ENCODE measurements at regions not wholly inside any gene's neighbourhood (a gene's known extent, or its start where the extent isn't known, plus 50 kb on each side); places are given as distances from the start of the nearest gene placed in this dataset.

DNA sequence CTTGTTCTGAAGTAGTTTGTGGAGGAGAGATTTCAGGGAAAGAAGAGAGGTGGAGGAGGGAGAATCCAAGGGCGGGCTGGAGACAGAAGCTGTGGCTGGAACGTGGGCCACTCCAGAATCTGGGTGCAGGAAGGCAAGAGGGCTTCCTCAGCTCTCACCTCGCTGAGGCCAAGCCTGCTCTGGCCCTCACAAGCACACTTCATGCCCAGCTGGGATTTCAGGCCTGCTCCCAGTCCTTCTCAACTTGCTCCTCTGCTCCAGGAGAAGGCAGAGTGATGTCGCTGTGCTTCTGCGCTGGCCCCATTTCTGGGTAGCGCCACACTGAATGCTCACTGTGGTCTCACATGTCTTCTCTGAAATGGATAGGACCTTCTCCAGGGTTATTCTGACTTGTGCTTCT is 328.8 kb downstream of the FGF9 start:
- no peak for DNase-seq
- Histone ChIP-seq H3K36me3 (ENCODE audit: control insufficient read depth in 3 of 3, insufficient read depth in 2 of 3, low read depth in 1 of 3, low read length in 3 of 3) (no peaks in the 10 kb centered on the region), H3K4me3 (ENCODE audit: low read depth in 1 of 3, low read length in 3 of 3) (no peak overlapping the region), H3K27me3 (ENCODE audit: control insufficient read depth in 3 of 3, insufficient read depth in 3 of 3, low read length in 3 of 3) (no peaks in the 10 kb centered on the region), H3K9me3 (ENCODE audit: control insufficient read depth in 2 of 2, insufficient read depth in 1 of 2, low read depth in 1 of 2, low read length in 1 of 2) (no peaks in the 10 kb centered on the region), H3K27ac (ENCODE audit: low read depth in 1 of 3, low read length in 2 of 3) (no peak overlapping the region), H3K4me1 (ENCODE audit: control insufficient read depth in 3 of 3, insufficient read depth in 2 of 3, low read depth in 1 of 3, low read length in 2 of 3) (no peaks in the 10 kb centered on the region)
- WGBS, 3 donors = 86 to 91% (median 91%) methylated on average over 6 of the region's 6 CpGs
- no peak for FAIRE-seq

DNA sequence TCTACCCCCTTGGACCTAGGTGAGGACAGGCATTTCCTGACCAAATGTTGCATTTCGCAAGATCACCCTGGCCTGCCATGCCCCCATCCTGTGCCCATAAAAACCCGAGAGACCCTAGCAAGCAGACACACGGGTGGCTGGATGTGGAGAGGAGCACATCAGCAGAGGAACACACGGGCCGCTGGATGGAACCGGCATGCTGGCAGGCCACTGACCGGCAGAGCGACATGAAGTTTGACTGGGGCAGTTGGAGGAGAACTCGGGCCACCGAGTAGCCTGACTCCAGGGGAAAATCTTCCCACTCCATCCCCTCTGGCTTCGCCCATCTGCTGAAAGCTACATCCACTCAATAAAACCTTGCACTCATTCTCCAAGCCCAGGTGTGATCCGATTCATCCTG is 329.3 kb downstream of the FGF9 start:
- H3K27ac ChIP-seq (ENCODE audit: low read depth in 1 of 3, low read length in 2 of 3) = no peak overlapping the region
- no peaks in the 10 kb centered on the region for H3K27me3 ChIP-seq (ENCODE audit: control insufficient read depth in 3 of 3, insufficient read depth in 3 of 3, low read length in 3 of 3)
- no peaks in the 10 kb centered on the region for H3K9me3 ChIP-seq (ENCODE audit: control insufficient read depth in 2 of 2, insufficient read depth in 1 of 2, low read depth in 1 of 2, low read length in 1 of 2)
- no peak for DNase-seq
- FAIRE-seq = no peak
- no peak overlapping the region for H3K4me3 ChIP-seq (ENCODE audit: low read depth in 1 of 3, low read length in 3 of 3)
- H3K36me3 ChIP-seq (ENCODE audit: control insufficient read depth in 3 of 3, insufficient read depth in 2 of 3, low read depth in 1 of 3, low read length in 3 of 3) = no peaks in the 10 kb centered on the region
- H3K4me1 ChIP-seq (ENCODE audit: control insufficient read depth in 3 of 3, insufficient read depth in 2 of 3, low read depth in 1 of 3, low read length in 2 of 3) = no peaks in the 10 kb centered on the region
- 91 to 98% (median 93%) methylated on average over 12 of the region's 12 CpGs for WGBS, 3 donors

DNA sequence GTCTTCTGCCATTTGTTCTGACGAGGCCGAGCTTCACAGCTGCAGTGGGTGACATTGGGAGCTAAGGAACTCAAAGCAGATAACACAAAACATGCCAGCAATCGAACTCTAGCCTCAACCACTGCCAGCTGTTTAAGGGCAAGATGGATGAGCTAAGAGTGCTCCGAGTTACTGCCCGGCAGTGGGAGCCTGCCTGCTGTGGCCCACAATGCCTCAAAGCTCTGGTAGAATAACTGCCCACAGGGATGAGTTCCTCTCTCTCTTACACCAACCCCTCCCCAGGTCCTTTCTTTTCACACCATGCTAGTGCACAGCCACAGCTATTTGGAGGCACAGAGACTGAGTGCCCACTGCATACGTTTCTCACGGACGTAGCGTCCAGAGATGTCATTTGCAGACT is 330.5 kb downstream of the FGF9 start:
- Histone ChIP-seq H3K36me3 (ENCODE audit: control insufficient read depth in 3 of 3, insufficient read depth in 2 of 3, low read depth in 1 of 3, low read length in 3 of 3) (no peaks in the 10 kb centered on the region), H3K4me3 (ENCODE audit: low read depth in 1 of 3, low read length in 3 of 3) (no peak overlapping the region), H3K4me1 (ENCODE audit: control insufficient read depth in 3 of 3, insufficient read depth in 2 of 3, low read depth in 1 of 3, low read length in 2 of 3) (no peaks in the 10 kb centered on the region), H3K27me3 (ENCODE audit: control insufficient read depth in 3 of 3, insufficient read depth in 3 of 3, low read length in 3 of 3) (no peaks in the 10 kb centered on the region), H3K9me3 (ENCODE audit: control insufficient read depth in 2 of 2, insufficient read depth in 1 of 2, low read depth in 1 of 2, low read length in 1 of 2) (no peaks in the 10 kb centered on the region), H3K27ac (ENCODE audit: low read depth in 1 of 3, low read length in 2 of 3) (no peak overlapping the region)
- 90 to 93% (median 91%) methylated on average over 9 of the region's 9 CpGs for WGBS, 3 donors
- FAIRE-seq (no peak), DNase-seq (no peak)

DNA sequence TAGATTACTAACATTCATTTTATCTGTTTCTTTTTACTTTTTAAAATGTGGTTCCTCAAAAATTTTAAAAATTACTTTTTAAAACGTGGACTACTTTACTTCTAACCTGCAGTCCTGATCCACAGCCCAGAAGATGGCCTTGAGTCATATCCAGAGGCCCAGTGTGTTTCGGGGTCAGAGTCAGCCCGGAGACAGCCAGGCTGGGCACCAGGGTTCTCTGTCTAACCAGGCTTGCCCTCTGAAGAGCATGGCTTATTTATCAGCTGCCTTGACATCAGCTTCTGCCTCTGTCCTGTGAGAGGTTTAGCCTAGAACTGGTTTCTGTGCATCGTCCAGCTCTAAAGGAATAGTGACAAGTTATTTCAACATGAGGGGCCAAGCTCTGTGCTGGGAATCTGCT is 332.0 kb downstream of the FGF9 start:
- Histone ChIP-seq H3K4me1 (ENCODE audit: control insufficient read depth in 3 of 3, insufficient read depth in 2 of 3, low read depth in 1 of 3, low read length in 2 of 3) (no peaks in the 10 kb centered on the region), H3K4me3 (ENCODE audit: low read depth in 1 of 3, low read length in 3 of 3) (no peak overlapping the region), H3K27ac (ENCODE audit: low read depth in 1 of 3, low read length in 2 of 3) (no peak overlapping the region), H3K9me3 (ENCODE audit: control insufficient read depth in 2 of 2, insufficient read depth in 1 of 2, low read depth in 1 of 2, low read length in 1 of 2) (peaks cover 0 to 2% of the 10 kb centered on the region in 2 donors), H3K27me3 (ENCODE audit: control insufficient read depth in 3 of 3, insufficient read depth in 3 of 3, low read length in 3 of 3) (no peaks in the 10 kb centered on the region), H3K36me3 (ENCODE audit: control insufficient read depth in 3 of 3, insufficient read depth in 2 of 3, low read depth in 1 of 3, low read length in 3 of 3) (no peaks in the 10 kb centered on the region)
- FAIRE-seq (no peak), DNase-seq (no peak)
- 75 to 79% (median 76%) methylated on average over 4 of the region's 4 CpGs for WGBS, 3 donors

DNA sequence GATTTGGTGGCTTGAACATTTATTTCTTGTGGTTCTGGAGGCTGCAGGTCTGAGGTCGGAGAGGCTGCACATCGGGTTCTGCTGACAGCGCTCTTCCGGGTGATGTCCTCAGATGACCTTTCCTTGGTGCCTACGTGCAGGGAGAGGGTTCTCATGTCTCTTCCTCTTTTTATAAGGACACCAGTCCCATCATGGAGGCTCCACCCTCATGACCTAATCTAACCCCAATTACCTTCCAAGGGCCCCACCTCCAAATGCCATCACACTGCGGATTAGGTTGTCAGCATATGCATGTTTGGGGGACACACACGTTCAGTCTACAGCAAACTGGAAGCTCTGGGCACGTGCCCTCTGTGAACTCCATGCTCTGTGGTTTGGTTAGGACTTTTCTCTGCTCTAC is 338.6 kb downstream of the FGF9 start:
- Histone ChIP-seq H3K4me1 (ENCODE audit: control insufficient read depth in 3 of 3, insufficient read depth in 2 of 3, low read depth in 1 of 3, low read length in 2 of 3) (no peaks in the 10 kb centered on the region), H3K36me3 (ENCODE audit: control insufficient read depth in 3 of 3, insufficient read depth in 2 of 3, low read depth in 1 of 3, low read length in 3 of 3) (no peaks in the 10 kb centered on the region), H3K4me3 (ENCODE audit: low read depth in 1 of 3, low read length in 3 of 3) (no peak overlapping the region), H3K9me3 (ENCODE audit: control insufficient read depth in 2 of 2, insufficient read depth in 1 of 2, low read depth in 1 of 2, low read length in 1 of 2) (peaks cover 0 to 3% of the 10 kb centered on the region in 2 donors), H3K27me3 (ENCODE audit: control insufficient read depth in 3 of 3, insufficient read depth in 3 of 3, low read length in 3 of 3) (no peaks in the 10 kb centered on the region), H3K27ac (ENCODE audit: low read depth in 1 of 3, low read length in 2 of 3) (no peak overlapping the region)
- 76 to 83% (median 83%) methylated on average over 8 of the region's 8 CpGs for WGBS, 3 donors
- DNase-seq (no peak), FAIRE-seq (no peak)

DNA sequence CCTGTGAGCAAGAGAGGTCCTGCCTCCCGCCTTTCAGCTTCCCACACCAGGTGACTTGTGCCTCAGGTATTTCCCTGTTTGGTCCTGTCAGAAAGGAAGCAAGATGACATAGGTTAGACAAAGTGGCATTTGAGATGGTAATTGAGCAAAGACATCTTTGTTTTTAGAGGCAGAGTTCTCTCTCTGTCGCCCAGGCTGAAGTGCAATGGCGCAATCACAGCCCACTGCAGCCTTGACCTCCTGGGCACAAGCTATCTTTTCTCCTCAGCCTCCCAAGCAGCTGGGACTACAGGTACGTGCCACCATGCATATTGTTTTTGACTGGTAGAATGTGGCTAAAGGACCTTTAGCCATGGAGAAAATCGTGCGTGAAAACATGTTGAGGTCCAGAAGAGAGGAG is 339.1 kb downstream of the FGF9 start:
- FAIRE-seq = no peak
- WGBS, 3 donors = 88 to 92% (median 90%) methylated on average over 6 of the region's 6 CpGs
- H3K27ac ChIP-seq (ENCODE audit: low read depth in 1 of 3, low read length in 2 of 3) = no peak overlapping the region
- H3K36me3 ChIP-seq (ENCODE audit: control insufficient read depth in 3 of 3, insufficient read depth in 2 of 3, low read depth in 1 of 3, low read length in 3 of 3) = no peaks in the 10 kb centered on the region
- peaks cover 0 to 3% of the 10 kb centered on the region in 2 donors for H3K9me3 ChIP-seq (ENCODE audit: control insufficient read depth in 2 of 2, insufficient read depth in 1 of 2, low read depth in 1 of 2, low read length in 1 of 2)
- H3K4me3 ChIP-seq (ENCODE audit: low read depth in 1 of 3, low read length in 3 of 3) = no peak overlapping the region
- no peaks in the 10 kb centered on the region for H3K27me3 ChIP-seq (ENCODE audit: control insufficient read depth in 3 of 3, insufficient read depth in 3 of 3, low read length in 3 of 3)
- DNase-seq = no peak
- no peaks in the 10 kb centered on the region for H3K4me1 ChIP-seq (ENCODE audit: control insufficient read depth in 3 of 3, insufficient read depth in 2 of 3, low read depth in 1 of 3, low read length in 2 of 3)

DNA sequence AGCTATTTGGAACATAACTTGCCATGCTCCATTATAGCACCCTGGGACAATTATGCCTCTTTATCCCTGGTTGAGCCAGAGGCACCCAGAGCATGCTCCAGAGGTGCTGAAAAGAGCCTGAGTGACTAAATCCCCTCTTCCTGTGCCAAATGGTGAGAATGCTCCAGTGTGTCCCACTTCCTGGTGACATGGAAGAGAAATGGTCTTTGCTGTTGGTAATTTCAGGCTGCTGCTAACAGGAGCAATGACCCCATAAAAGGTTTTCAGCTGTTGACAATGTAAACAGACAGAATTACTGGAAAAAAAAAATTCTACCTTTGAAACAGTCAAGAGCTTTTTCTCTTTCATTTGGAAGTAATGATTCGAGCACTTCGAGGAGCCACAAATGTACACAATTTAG is 341.8 kb downstream of the FGF9 start:
- Histone ChIP-seq H3K4me1 (ENCODE audit: control insufficient read depth in 3 of 3, insufficient read depth in 2 of 3, low read depth in 1 of 3, low read length in 2 of 3) (no peaks in the 10 kb centered on the region), H3K27me3 (ENCODE audit: control insufficient read depth in 3 of 3, insufficient read depth in 3 of 3, low read length in 3 of 3) (no peaks in the 10 kb centered on the region), H3K27ac (ENCODE audit: low read depth in 1 of 3, low read length in 2 of 3) (no peak overlapping the region), H3K9me3 (ENCODE audit: control insufficient read depth in 2 of 2, insufficient read depth in 1 of 2, low read depth in 1 of 2, low read length in 1 of 2) (peaks cover 0 to 3% of the 10 kb centered on the region in 2 donors), H3K4me3 (ENCODE audit: low read depth in 1 of 3, low read length in 3 of 3) (no peak overlapping the region), H3K36me3 (ENCODE audit: control insufficient read depth in 3 of 3, insufficient read depth in 2 of 3, low read depth in 1 of 3, low read length in 3 of 3) (no peaks in the 10 kb centered on the region)
- FAIRE-seq (no peak), DNase-seq (no peak)
- 56 to 62% (median 57%) methylated on average over 2 of the region's 2 CpGs for WGBS, 3 donors

DNA sequence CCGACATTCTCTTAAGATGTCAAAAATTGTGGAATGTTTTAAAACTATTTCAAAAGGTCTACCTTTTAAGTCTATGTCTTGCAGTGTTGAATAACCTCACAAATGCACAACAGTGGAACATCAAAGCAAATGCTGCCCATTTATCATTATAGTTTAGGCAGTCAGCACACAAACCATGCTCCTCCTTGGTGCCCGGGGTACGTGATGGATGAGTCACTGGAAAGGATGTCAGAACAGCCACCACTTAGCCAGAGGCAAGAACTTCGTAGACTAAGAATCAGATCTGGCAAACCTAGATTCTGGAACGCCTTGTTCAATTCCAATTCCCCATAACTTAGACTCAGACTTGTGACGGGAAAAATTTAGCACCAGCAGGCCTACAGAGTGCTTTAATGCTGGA is 343.6 kb downstream of the FGF9 start:
- Histone ChIP-seq H3K27me3 (ENCODE audit: control insufficient read depth in 3 of 3, insufficient read depth in 3 of 3, low read length in 3 of 3) (no peaks in the 10 kb centered on the region), H3K4me1 (ENCODE audit: control insufficient read depth in 3 of 3, insufficient read depth in 2 of 3, low read depth in 1 of 3, low read length in 2 of 3) (no peaks in the 10 kb centered on the region), H3K4me3 (ENCODE audit: low read depth in 1 of 3, low read length in 3 of 3) (no peak overlapping the region), H3K9me3 (ENCODE audit: control insufficient read depth in 2 of 2, insufficient read depth in 1 of 2, low read depth in 1 of 2, low read length in 1 of 2) (no peaks in the 10 kb centered on the region), H3K36me3 (ENCODE audit: control insufficient read depth in 3 of 3, insufficient read depth in 2 of 3, low read depth in 1 of 3, low read length in 3 of 3) (no peaks in the 10 kb centered on the region), H3K27ac (ENCODE audit: low read depth in 1 of 3, low read length in 2 of 3) (no peak overlapping the region)
- DNase-seq (no peak), FAIRE-seq (no peak)
- 65 to 69% (median 66%) methylated on average over 6 of the region's 6 CpGs for WGBS, 3 donors

DNA sequence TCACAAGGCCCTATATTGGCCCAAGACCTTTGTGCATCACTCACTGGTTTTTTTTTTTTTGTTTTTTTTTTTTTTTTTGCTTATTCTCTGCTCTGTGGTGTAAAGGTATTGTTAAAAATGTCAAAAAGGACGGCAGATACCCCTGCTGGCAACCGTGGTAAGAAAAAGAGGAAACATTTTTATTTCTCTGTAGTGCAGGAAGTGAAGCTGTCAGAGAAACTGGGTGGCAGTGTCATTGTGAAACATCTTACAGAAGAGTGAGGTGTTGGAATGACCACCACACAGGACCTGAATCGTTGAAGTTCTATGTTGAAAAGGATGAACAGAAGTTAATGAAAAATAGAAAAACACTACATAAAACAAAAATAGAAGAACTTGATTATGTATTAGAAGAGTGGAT is 346.4 kb downstream of the FGF9 start:
- Histone ChIP-seq H3K9me3 (ENCODE audit: control insufficient read depth in 2 of 2, insufficient read depth in 1 of 2, low read depth in 1 of 2, low read length in 1 of 2) (no peaks in the 10 kb centered on the region), H3K27me3 (ENCODE audit: control insufficient read depth in 3 of 3, insufficient read depth in 3 of 3, low read length in 3 of 3) (no peaks in the 10 kb centered on the region), H3K27ac (ENCODE audit: low read depth in 1 of 3, low read length in 2 of 3) (no peak overlapping the region), H3K36me3 (ENCODE audit: control insufficient read depth in 3 of 3, insufficient read depth in 2 of 3, low read depth in 1 of 3, low read length in 3 of 3) (no peaks in the 10 kb centered on the region), H3K4me1 (ENCODE audit: control insufficient read depth in 3 of 3, insufficient read depth in 2 of 3, low read depth in 1 of 3, low read length in 2 of 3) (no peaks in the 10 kb centered on the region), H3K4me3 (ENCODE audit: low read depth in 1 of 3, low read length in 3 of 3) (no peak overlapping the region)
- FAIRE-seq = no peak
- 43 to 53% (median 48%) methylated on average over 3 of the region's 3 CpGs for WGBS, 3 donors
- DNase-seq = no peak

Measured in small intestine (tissue), 7 donors.